GM10248 (cell line): ENCODE measurements at regions not wholly inside any gene's neighbourhood (a gene's known extent, or its start where the extent isn't known, plus 50 kb on each side); places are given as distances from the start of the nearest gene placed in this dataset.

Source experiments
- CTCF ChIA-PET: fragments of 300-600 bp; sonication (Branson Sonifier 250); formaldehyde crosslinking; extraction: SDS; loops from one replicate; lab custom pipeline; 2021; ENCODE audit warnings: antibody characterized with exemption; lab: Yijun Ruan, JAX
- POLR2A ChIA-PET: fragments of 350-650 bp; sonication (Branson Sonifier 250); formaldehyde crosslinking; extraction: SDS; loops from one replicate; lab custom pipeline; 2020; ENCODE audit warnings: antibody characterized with exemption; lab: Yijun Ruan, JAX
- DNase-seq: peaks from one replicate; pipeline ENCODE4 v3.0.0; 2012; ENCODE audit errors: extremely low spot score
- TF ChIP-seq, protein P1 (sequence below): IDR thresholded peaks from 2 replicates; pipeline ENCODE4 v1.5.1; 2012; ENCODE audit warnings: mild to moderate bottlenecking, low read depth; ENCODE audit errors: extremely low read depth, missing control alignments, control extremely low read depth

DNA sequence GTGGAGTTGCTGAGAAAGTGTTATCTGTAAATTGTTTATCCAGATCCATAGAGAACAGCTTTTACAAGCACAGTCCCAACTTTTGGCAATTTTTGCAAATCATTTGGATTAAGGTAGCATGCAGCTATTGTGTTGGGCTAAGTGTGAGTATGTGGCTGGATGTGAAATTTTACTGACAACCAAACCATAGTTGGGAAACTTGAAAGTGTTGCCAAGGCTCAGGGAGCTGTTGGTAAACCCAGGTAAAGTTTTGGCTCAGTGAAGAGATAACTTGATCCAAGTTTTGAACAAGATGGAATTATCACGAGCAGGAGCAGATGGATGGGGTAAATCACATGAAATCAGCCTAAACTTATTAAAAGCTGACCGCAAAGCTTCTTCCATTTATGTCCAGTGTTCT lies 90.0 kb upstream of the HES1 start:
- TF ChIP-seq, protein P1, sequence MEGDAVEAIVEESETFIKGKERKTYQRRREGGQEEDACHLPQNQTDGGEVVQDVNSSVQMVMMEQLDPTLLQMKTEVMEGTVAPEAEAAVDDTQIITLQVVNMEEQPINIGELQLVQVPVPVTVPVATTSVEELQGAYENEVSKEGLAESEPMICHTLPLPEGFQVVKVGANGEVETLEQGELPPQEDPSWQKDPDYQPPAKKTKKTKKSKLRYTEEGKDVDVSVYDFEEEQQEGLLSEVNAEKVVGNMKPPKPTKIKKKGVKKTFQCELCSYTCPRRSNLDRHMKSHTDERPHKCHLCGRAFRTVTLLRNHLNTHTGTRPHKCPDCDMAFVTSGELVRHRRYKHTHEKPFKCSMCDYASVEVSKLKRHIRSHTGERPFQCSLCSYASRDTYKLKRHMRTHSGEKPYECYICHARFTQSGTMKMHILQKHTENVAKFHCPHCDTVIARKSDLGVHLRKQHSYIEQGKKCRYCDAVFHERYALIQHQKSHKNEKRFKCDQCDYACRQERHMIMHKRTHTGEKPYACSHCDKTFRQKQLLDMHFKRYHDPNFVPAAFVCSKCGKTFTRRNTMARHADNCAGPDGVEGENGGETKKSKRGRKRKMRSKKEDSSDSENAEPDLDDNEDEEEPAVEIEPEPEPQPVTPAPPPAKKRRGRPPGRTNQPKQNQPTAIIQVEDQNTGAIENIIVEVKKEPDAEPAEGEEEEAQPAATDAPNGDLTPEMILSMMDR = no peak
- no peak for DNase-seq
- ChIA-PET CTCF (interaction anchor here (1.0 to 2.0 kb wide), 5 partner anchors 9 to 34 kb away, joined by 3 to 5 read pairs (median 3); no protein-coding TSS in a partner anchor), POLR2A (no interaction called here)

DNA sequence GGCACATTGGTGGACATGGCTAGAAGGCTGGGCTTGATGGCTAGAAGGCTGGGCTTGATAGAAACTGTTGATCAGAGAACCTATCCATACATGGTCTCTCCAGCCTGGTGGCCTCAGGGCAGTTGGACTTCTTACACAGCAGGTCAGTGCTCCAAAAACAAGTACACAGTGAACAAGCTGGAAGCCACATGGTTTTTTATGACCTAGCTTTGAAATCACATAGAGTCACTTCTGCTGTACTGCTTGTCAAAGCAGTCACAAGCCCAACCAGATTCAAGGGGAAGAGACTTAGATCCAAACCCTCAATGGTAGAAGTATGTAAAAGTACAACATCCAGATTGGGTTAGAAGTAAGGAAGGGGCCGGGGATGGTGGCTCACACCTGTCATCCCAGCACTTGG lies 89.4 kb upstream of the HES1 start:
- DNase-seq = no peak
- TF ChIP-seq, protein P1 = no peak
- CTCF ChIA-PET = interaction anchor here (1.0 to 2.0 kb wide), 5 partner anchors 8 to 75 kb away, joined by 3 to 5 read pairs (median 3); no protein-coding TSS in a partner anchor
- POLR2A ChIA-PET = no interaction called here

DNA sequence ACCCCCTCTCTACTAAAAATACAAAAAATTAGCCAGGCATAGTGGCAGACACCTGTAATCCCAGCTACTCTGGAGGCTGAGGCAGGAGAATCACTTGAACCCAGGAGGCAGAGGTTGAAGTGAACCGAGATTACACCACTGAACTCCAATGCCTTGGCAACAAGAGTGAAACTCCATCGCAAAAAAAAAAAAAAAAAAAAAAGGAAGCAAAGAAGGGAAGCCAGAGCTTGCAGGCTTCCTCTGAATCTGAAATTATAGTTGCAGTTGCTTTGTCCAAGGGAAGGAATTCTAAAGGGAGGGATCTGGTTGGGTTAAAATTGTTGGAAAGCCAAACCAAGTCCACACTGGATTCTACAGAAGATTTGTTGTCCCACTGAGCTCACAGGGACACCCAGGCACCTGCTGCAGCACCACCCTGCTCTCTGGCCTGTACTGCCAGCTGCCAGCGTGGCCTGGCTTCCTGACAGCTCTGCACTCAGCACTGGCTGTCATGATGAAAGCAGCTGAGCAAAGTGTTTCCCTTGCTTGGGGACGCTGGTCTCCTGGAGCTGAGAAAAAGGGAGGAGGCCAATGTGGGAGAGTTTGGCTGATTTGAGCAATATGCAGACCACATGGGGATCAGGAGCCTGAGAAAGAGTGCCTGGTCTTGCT lies 88.8 kb upstream of the HES1 start:
- ChIA-PET CTCF (interaction anchor here (1.2 to 1.5 kb wide), 2 partner anchors 23 to 75 kb away, joined by 3 to 4 read pairs; no protein-coding TSS in a partner anchor), POLR2A (no interaction called here)
- DNase-seq = no peak
- TF ChIP-seq, protein P1 = no peak

DNA sequence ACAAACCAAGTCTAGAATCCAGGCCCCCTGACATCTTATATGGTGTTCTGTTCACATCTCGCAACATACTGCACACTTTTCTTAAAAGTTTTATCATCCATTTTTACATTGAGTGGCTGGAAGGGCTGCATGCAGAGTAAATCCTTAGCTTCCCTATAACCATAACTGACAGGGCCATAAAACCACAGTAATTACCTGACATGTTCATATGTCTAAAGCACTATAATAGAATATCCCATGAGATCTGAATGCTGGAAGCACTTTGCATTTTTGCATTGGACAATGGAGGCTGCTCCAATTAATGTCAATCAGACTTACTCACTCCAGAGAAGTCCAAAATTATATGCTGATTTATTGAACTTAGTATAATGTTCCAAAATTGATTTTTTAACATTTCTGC lies 86.6 kb upstream of the HES1 start:
- TF ChIP-seq, protein P1 = no peak
- ChIA-PET CTCF (interaction anchor here (1.2 kb wide), 1 partner anchor 34 kb away, joined by 4 read pairs; no protein-coding TSS in a partner anchor), POLR2A (no interaction called here)
- DNase-seq = no peak

DNA sequence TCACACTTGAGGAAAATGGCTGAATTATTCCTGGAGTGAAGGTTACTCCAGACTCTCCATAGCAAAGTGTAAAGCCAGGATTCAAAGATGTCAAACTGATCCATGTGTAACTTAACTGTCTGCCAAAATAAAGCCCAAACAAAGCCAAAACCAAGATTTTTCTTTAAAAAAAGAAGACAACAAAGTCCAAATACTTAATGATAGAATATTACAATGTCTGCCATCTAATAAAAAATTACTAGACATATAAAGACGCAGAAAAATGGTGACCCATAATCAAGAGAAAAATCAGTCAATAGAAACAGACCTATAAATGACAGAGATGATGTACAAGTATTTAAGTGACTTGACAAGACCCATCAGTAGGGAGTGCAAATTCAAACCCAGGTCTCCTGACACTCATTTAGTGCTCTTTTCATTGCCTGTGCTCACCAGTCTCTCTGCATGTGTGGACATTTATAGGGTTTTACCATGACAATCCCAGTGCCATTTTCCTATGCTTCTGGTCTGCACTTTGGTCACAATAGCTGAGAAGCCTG lies 85.1 kb upstream of the HES1 start:
- TF ChIP-seq, protein P1 = no peak
- CTCF ChIA-PET = no interaction called here
- no peak for DNase-seq
- POLR2A ChIA-PET = no interaction called here

DNA sequence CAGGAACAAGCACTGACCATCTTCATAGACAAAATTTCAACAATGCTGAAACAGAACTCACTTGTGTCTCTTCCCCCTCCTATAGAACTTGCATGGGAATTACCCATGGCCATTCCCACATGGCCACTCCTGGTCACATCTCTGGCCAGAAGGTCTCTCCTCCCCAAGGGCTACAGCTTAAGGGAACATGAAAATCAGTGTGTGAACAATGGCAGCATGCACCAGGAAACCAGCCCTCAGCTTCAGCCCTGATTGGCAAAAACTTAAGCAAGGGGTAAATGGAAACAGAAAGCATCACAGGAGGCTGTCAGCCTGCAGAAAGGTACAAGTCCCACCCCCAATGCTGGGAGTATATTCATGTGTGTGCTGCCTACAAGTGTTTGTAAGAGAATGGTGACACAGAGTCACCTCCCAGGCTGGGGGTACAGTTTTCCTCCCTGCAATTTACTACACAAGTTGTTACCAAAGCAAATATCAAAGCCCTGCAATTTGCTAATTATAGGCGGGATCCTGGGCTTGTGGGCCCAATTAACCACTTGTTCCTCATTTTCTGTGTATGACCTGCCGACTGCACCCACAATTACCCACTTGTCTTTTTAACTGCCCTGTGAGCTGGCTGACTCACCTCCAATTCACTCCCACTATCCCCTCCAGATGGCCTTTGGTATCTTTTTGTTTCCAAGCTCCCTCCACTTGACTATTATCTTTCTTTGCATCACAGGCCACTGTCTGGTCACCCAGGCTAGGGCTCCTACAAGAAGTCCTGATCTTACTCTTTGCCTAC lies 84.4 kb upstream of the HES1 start:
- TF ChIP-seq, protein P1 = no peak
- POLR2A ChIA-PET = no interaction called here
- DNase-seq = no peak
- CTCF ChIA-PET = interaction anchor here (1.2 to 1.5 kb wide), 2 partner anchors 8 to 24 kb away, joined by 3 to 4 read pairs; no protein-coding TSS in a partner anchor
